Spleen (tissue), 11 donors: ENCODE measurements at regions not wholly inside any gene's neighbourhood (a gene's known extent, or its start where the extent isn't known, plus 50 kb on each side); places are given as distances from the start of the nearest gene placed in this dataset.

ENCODE experiments used
- DNase-seq: peaks from one replicate; pipeline ENCODE4 v3.0.0-alpha.2; 2020
- H3K27ac ChIP-seq, 8 donors: fragments of 200-600 bp; sonication (generic) in 7 of 8; 1 replicate in 4 of 8; 2 replicates in 4 of 8; pipeline versions ENCODE4 v1.5.0 to v1.8.0; 2016 to 2021; ENCODE audit warnings: inconsistent platforms in 4 of 8, mild to moderate bottlenecking in 4 of 8, moderate library complexity in 1 of 8
- H3K27me3 ChIP-seq, 7 donors: fragments of 200-600 bp; sonication (generic) in 6 of 7; replicated peaks in 1 of 7; 1 replicate in 4 of 7; 2 replicates in 3 of 7; pipeline versions ENCODE4 v1.5.0 to v1.8.0; 2016 to 2021; ENCODE audit warnings: inconsistent platforms in 3 of 7, mild to moderate bottlenecking in 1 of 7
- H3K36me3 ChIP-seq, 6 donors: fragments of 200-600 bp; sonication (generic) in 5 of 6; 1 replicate in 4 of 6; 2 replicates in 2 of 6; pipeline versions ENCODE4 v1.5.0 to v1.8.0; 2016 to 2021; ENCODE audit warnings: inconsistent platforms in 2 of 6
- H3K4me1 ChIP-seq, 6 donors: fragments of 200-600 bp; sonication (generic) in 5 of 6; 1 replicate in 3 of 6; 2 replicates in 3 of 6; pipeline versions ENCODE4 v1.5.0 to v1.8.0; 2016 to 2021; ENCODE audit warnings: inconsistent platforms in 3 of 6
- H3K4me3 ChIP-seq, 8 donors: fragments of 200-600 bp; sonication (generic) in 7 of 8; 1 replicate in 4 of 8; 2 replicates in 4 of 8; pipeline versions ENCODE4 v1.5.0 to v1.8.0; 2016 to 2021; ENCODE audit warnings: inconsistent platforms in 4 of 8, mild to moderate bottlenecking in 4 of 8, moderate library complexity in 2 of 8
- H3K9me3 ChIP-seq, 8 donors: fragments of 200-600 bp; sonication (generic) in 7 of 8; 1 replicate in 4 of 8; 2 replicates in 4 of 8; pipeline versions ENCODE4 v1.5.0 to v1.8.0; 2016 to 2021; ENCODE audit warnings: inconsistent platforms in 4 of 8
- POLR2A ChIP-seq, 3 donors: fragments of 450-650 bp; IDR thresholded peaks; one replicate each; pipeline ENCODE4 v1.5.1; 2017; ENCODE audit warnings: antibody characterized with exemption in 3 of 3, mild to moderate bottlenecking in 1 of 3
- POLR2AphosphoS5 ChIP-seq, 3 donors: sonication (generic); formaldehyde crosslinking; IDR thresholded peaks; one replicate each; pipeline ENCODE4 v1.5.1; 2017; ENCODE audit warnings: antibody characterized with exemption in 3 of 3
- WGBS, 5 donors: extraction: QIAGEN DNeasy Blood & Tissue Kit in 3 of 5; methylation state at CpG; one replicate each; pipeline versions ENCODE4 v1.1.5 to v1.1.7; 2013 to 2018; 5-methylcytosine and 5-hydroxymethylcytosine counted together
- intact Hi-C: fragments of 100-400 bp; cut with DNase I; formaldehyde crosslinking; loops from one replicate; pipeline ENCODE4 v1.15.0; 2023; ENCODE audit warnings: low total_unique reads
- TF ChIP-seq, protein P1 (sequence below), 11 experiments: fragments of 200-600 bp in 7 of 11; fragments of 450-650 bp in 4 of 11; sonication (generic) in 4 of 11; IDR thresholded peaks in 8 of 11; conservative IDR thresholded peaks in 3 of 11; 1 replicate in 7 of 11; 2 replicates in 4 of 11; pipeline versions ENCODE4 v1.4.0 to v1.8.0; 2016 to 2021; ENCODE audit warnings: antibody characterized with exemption in 11 of 11, inconsistent platforms in 4 of 11, mild to moderate bottlenecking in 1 of 11
- donor health status: healthy with polysubstance abuse.
- donor health status: DM: no; HTN: no; CAD: no; lungs with moderate emphysema.
- donor health status: DM: no; HTN: no; CAD: no.
- donor health status: Bipolar disorder and iron deficiency.
- donor health status: healthy.
- donor health status: DM: no; HTN: no; CAD: no.
- donor health status: DM: yes; HTN: yes; CAD: no.

GRCh38 chr3:127140501-127141460 lies 52.1 kb upstream of the PRR23E start:
- H3K36me3 ChIP-seq = no peaks in the 10 kb centered on the region
- no peak for DNase-seq
- H3K9me3 ChIP-seq = peaks cover 0 to 6% (median 0%) of the 10 kb centered on the region in 8 donors
- H3K27me3 ChIP-seq = peaks cover 0 to 38% (median 5%) of the 10 kb centered on the region in 7 donors
- TF ChIP-seq POLR2A (IDR thresholded peaks at IDR 0.05) (no peak), POLR2AphosphoS5 (IDR thresholded peaks at IDR 0.05) (no peak)
- TF ChIP-seq, protein P1, sequence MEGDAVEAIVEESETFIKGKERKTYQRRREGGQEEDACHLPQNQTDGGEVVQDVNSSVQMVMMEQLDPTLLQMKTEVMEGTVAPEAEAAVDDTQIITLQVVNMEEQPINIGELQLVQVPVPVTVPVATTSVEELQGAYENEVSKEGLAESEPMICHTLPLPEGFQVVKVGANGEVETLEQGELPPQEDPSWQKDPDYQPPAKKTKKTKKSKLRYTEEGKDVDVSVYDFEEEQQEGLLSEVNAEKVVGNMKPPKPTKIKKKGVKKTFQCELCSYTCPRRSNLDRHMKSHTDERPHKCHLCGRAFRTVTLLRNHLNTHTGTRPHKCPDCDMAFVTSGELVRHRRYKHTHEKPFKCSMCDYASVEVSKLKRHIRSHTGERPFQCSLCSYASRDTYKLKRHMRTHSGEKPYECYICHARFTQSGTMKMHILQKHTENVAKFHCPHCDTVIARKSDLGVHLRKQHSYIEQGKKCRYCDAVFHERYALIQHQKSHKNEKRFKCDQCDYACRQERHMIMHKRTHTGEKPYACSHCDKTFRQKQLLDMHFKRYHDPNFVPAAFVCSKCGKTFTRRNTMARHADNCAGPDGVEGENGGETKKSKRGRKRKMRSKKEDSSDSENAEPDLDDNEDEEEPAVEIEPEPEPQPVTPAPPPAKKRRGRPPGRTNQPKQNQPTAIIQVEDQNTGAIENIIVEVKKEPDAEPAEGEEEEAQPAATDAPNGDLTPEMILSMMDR (IDR thresholded peaks at IDR 0.05 in 8 of 11, conservative IDR thresholded peaks at IDR 0.05 in 3 of 11) = no peak
- intact Hi-C loops = no loop called here
- peaks cover 0 to 6% (median 2%) of the 10 kb centered on the region in 6 donors for H3K4me1 ChIP-seq
- H3K4me3 ChIP-seq = no peak overlapping the region
- H3K27ac ChIP-seq = no peak overlapping the region
- WGBS, 5 donors = 83 to 93% (median 85%) methylated on average over 15 to 18 of the region's 18 CpGs

DNA sequence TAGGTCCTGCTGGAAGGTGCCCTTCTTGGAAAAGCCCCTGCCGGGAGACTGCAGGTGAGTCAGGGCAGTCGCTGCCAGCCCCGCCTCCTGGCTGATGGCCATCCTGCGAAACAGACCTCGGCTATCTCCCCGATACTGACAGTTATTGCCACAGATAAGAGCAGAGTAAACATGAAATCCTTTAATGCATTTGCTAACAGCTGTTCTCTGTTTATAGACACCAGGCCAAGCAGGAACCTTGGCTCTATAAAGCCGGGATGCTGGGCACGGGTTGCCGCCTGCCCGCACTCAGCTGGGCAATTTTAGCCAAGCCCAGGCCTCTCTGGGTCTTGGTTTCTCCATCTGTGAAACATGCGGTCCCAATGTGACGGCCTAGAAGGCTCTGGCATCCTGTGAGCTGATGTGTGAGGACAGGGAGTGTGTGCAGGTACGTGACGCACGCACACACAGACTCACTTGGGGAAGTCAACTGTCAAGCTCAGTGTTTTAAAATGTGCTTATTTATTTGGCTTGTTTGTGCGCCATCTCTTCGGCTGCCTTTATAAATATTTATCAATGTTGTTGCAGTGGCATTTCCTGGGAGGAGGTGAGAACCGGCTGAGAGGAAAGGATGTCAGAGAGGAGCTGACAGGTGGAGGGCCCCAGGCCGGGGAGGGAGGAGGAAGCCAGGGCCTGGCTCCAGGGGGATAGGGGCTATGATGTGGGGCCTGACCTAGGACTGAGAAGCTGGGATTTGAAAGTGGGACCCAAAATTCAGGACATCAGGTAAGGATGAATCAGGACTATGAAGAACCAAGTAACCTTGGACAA lies 50.8 kb upstream of the PRR23E start:
- no peaks in the 10 kb centered on the region for H3K36me3 ChIP-seq
- H3K4me3 ChIP-seq = no peak overlapping the region
- intact Hi-C loops = no loop called here
- peaks cover 0 to 6% (median 0%) of the 10 kb centered on the region in 8 donors for H3K9me3 ChIP-seq
- peaks cover 0 to 24% (median 0%) of the 10 kb centered on the region in 7 donors for H3K27me3 ChIP-seq
- no peaks in the 10 kb centered on the region for H3K4me1 ChIP-seq
- TF ChIP-seq, protein P1 (IDR thresholded peaks at IDR 0.05 in 8 of 11, conservative IDR thresholded peaks at IDR 0.05 in 3 of 11) = no peak
- no peak for TF ChIP-seq POLR2A (IDR thresholded peaks at IDR 0.05)
- TF ChIP-seq POLR2AphosphoS5 (IDR thresholded peaks at IDR 0.05) = no peak
- no peak overlapping the region for H3K27ac ChIP-seq
- 69 to 79% (median 72%) methylated on average over 13 to 19 of the region's 19 CpGs for WGBS, 5 donors
- DNase-seq = peak; percentile 27
